ENCODE measurements at regions not wholly inside any gene's neighbourhood (a gene's known extent, or its start where the extent isn't known, plus 50 kb on each side); places are given as distances from the start of the nearest gene placed in this dataset.

- no peak overlapping the region for H3K4me3 ChIP-seq (ENCODE audit: control insufficient read depth, low read depth, low read length)
- no peak for TF ChIP-seq CTCF (conservative IDR thresholded peaks at IDR 0.05; ENCODE audit: control insufficient read depth, insufficient read depth, low read depth, low read length)
- no peak for DNase-seq (ENCODE audit: low read depth)
These were observed 893.0 kb downstream of the DIPK2A start for GRCh38 chr3:144864646-144865045.

GRCh38 chr3:144865948-144866347 lies 894.3 kb downstream of the DIPK2A start:
- DNase-seq (ENCODE audit: low read depth): no peak
- H3K4me3 ChIP-seq (ENCODE audit: control insufficient read depth, low read depth, low read length): no peak overlapping the region
- no peak for TF ChIP-seq CTCF (conservative IDR thresholded peaks at IDR 0.05; ENCODE audit: control insufficient read depth, insufficient read depth, low read depth, low read length)

- TF ChIP-seq CTCF (conservative IDR thresholded peaks at IDR 0.05; ENCODE audit: control insufficient read depth, insufficient read depth, low read depth, low read length): no peak
These were observed 894.9 kb downstream of the DIPK2A start for GRCh38 chr3:144866476-144866875.

GRCh38 chr3:144868506-144868905 lies 896.9 kb downstream of the DIPK2A start:
- no peak overlapping the region for H3K4me3 ChIP-seq (ENCODE audit: control insufficient read depth, low read depth, low read length)
- DNase-seq (ENCODE audit: low read depth): peak; percentile 51
- no peak for TF ChIP-seq CTCF (conservative IDR thresholded peaks at IDR 0.05; ENCODE audit: control insufficient read depth, insufficient read depth, low read depth, low read length)

More at GRCh38 chr3:144866476-144866875, 894.9 kb downstream of the DIPK2A start:
- peak; percentile 2 for DNase-seq (ENCODE audit: low read depth)
- H3K4me3 ChIP-seq (ENCODE audit: control insufficient read depth, low read depth, low read length): no peak overlapping the region

GRCh38 chr3:144873066-144873465 lies 901.4 kb downstream of the DIPK2A start:
- no peak for TF ChIP-seq CTCF (conservative IDR thresholded peaks at IDR 0.05; ENCODE audit: control insufficient read depth, insufficient read depth, low read depth, low read length)
- no peak overlapping the region for H3K4me3 ChIP-seq (ENCODE audit: control insufficient read depth, low read depth, low read length)
- DNase-seq (ENCODE audit: low read depth): no peak

GRCh38 chr3:144875211-144875610 lies 903.6 kb downstream of the DIPK2A start:
- no peak for DNase-seq (ENCODE audit: low read depth)
- no peak for TF ChIP-seq CTCF (conservative IDR thresholded peaks at IDR 0.05; ENCODE audit: control insufficient read depth, insufficient read depth, low read depth, low read length)
- no peak overlapping the region for H3K4me3 ChIP-seq (ENCODE audit: control insufficient read depth, low read depth, low read length)

- TF ChIP-seq CTCF (conservative IDR thresholded peaks at IDR 0.05; ENCODE audit: control insufficient read depth, insufficient read depth, low read depth, low read length): no peak
- no peak overlapping the region for H3K4me3 ChIP-seq (ENCODE audit: control insufficient read depth, low read depth, low read length)
- no peak for DNase-seq (ENCODE audit: low read depth)
These were observed 905.7 kb downstream of the DIPK2A start for GRCh38 chr3:144877356-144877755.
